A673 (cell line): ENCODE measurements at regions not wholly inside any gene's neighbourhood (a gene's known extent, or its start where the extent isn't known, plus 50 kb on each side); places are given as distances from the start of the nearest gene placed in this dataset.

Experiments
- BruUV-seq: library from RNA; stranded (reverse); fragments of 400-500 nt; replicated peaks from 2 replicates; lab custom pipeline; 2021; lab: Mats Ljungman, UMichigan
- CTCF ChIA-PET: fragments of 300-600 bp; sonication (Branson Sonifier 250); formaldehyde crosslinking; loops from one replicate; lab custom pipeline; 2022; ENCODE audit warnings: antibody characterized with exemption; lab: Charles Lee
- POLR2A ChIA-PET: fragments of 300-600 bp; sonication (Branson Sonifier 250); formaldehyde crosslinking; loops from one replicate; lab custom pipeline; 2022; ENCODE audit warnings: antibody characterized with exemption; ENCODE audit not compliant: low non-redundant PET; lab: Charles Lee
- DNase-seq: peaks from one replicate; pipeline ENCODE4 v3.0.0-alpha.2; 2015; ENCODE audit warnings: low spot score
- H3K27ac ChIP-seq: fragments of 200-600 bp; sonication (generic); 2 replicates; pipeline ENCODE4 v1.5.1; 2016; ENCODE audit warnings: mixed run types, low read depth, mild to moderate bottlenecking, mixed read lengths, antibody characterized with exemption, low read length; ENCODE audit not compliant: poor library complexity, severe bottlenecking
- H3K27me3 ChIP-seq: fragments of 200-600 bp; sonication (generic); replicated peaks from 2 replicates; pipeline ENCODE4 v1.6.1; 2017; ENCODE audit warnings: mixed run types, low read depth, mild to moderate bottlenecking, mixed read lengths, antibody characterized with exemption, low read length; ENCODE audit not compliant: insufficient read depth, poor library complexity
- H3K36me3 ChIP-seq: fragments of 200-600 bp; sonication (generic); 2 replicates; pipeline ENCODE4 v1.6.1; 2016; ENCODE audit warnings: mixed run types, mild to moderate bottlenecking, mixed read lengths, antibody characterized with exemption, low read length; ENCODE audit not compliant: insufficient read depth, poor library complexity, severe bottlenecking
- H3K4me1 ChIP-seq: fragments of 200-600 bp; sonication (generic); 2 replicates; pipeline ENCODE4 v1.6.1; 2017; ENCODE audit warnings: mixed run types, mild to moderate bottlenecking, mixed read lengths, antibody characterized with exemption, low read length; ENCODE audit not compliant: insufficient read depth, poor library complexity, severe bottlenecking
- H3K4me3 ChIP-seq: fragments of 200-600 bp; sonication (generic); 2 replicates; pipeline ENCODE4 v1.5.1; 2016; ENCODE audit warnings: low read depth, mixed run types, mild to moderate bottlenecking, mixed read lengths, low read length; ENCODE audit not compliant: poor library complexity, severe bottlenecking
- H3K9me3 ChIP-seq: fragments of 200-600 bp; sonication (generic); 2 replicates; pipeline ENCODE4 v1.6.1; 2016; ENCODE audit warnings: mixed run types, low read depth, mild to moderate bottlenecking, mixed read lengths, antibody characterized with exemption, low read length; ENCODE audit not compliant: poor library complexity, severe bottlenecking
- EZH2 ChIP-seq: fragments of 200-600 bp; sonication (generic); IDR thresholded peaks from 2 replicates; pipeline ENCODE4 v1.6.1; 2017; ENCODE audit warnings: borderline replicate concordance, low read depth, mild to moderate bottlenecking, mixed read lengths, antibody characterized with exemption, low read length; ENCODE audit not compliant: poor library complexity, severe bottlenecking
- intact Hi-C: fragments of 100-400 bp; cut with micrococcal nuclease; formaldehyde crosslinking; loops from one replicate; pipeline ENCODE4 v1.10.0; 2022; ENCODE audit not compliant: unreplicated experiment
- TF ChIP-seq, protein P1 (sequence below): fragments of 300-800, 200-600 bp; sonication (generic); conservative IDR thresholded peaks from 2 replicates; pipeline ENCODE4 v1.5.1; 2017; ENCODE audit warnings: low read depth, mild to moderate bottlenecking, antibody characterized with exemption, low read length, moderate library complexity, mixed read lengths

DNA sequence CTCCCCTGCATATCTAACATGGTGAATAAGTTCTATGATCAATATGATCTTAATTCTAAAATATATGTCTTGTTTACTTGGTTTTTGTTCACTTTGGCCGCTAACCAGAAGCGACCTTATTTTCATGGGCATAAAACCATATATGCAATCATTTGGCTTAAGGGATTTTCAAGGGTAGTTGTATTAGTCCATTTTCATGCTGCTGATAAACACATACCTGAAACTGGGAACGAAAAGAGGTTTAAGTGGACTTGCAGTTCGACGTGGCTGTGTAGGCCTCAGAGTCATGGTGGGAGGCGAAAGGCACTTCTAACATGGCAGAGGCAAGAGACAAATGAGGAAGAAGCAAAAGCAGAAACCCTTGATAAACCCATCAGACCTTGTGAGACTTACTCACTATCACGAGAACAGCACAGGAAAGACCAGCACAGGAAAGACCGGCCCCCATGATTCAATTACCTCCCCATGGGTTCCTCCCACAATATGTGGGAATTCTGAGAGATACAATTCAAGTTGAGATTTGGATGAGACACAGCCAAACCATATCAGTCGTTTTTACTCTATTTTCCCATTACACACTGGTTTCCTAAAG lies 114.3 kb upstream of the CPEB2 start:
- Histone ChIP-seq H3K36me3 (no peaks in the 10 kb centered on the region), H3K9me3 (no peaks in the 10 kb centered on the region), H3K27me3 (no peaks in the 10 kb centered on the region), H3K27ac (no peak overlapping the region), H3K4me1 (no peaks in the 10 kb centered on the region), H3K4me3 (no peak overlapping the region)
- no peak for TF ChIP-seq EZH2
- TF ChIP-seq, protein P1, sequence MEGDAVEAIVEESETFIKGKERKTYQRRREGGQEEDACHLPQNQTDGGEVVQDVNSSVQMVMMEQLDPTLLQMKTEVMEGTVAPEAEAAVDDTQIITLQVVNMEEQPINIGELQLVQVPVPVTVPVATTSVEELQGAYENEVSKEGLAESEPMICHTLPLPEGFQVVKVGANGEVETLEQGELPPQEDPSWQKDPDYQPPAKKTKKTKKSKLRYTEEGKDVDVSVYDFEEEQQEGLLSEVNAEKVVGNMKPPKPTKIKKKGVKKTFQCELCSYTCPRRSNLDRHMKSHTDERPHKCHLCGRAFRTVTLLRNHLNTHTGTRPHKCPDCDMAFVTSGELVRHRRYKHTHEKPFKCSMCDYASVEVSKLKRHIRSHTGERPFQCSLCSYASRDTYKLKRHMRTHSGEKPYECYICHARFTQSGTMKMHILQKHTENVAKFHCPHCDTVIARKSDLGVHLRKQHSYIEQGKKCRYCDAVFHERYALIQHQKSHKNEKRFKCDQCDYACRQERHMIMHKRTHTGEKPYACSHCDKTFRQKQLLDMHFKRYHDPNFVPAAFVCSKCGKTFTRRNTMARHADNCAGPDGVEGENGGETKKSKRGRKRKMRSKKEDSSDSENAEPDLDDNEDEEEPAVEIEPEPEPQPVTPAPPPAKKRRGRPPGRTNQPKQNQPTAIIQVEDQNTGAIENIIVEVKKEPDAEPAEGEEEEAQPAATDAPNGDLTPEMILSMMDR = no peak
- BruUV-seq = no TSS peak
- ChIA-PET CTCF (no interaction called here), POLR2A (no interaction called here)
- DNase-seq = no peak
- intact Hi-C loops = no loop called here

DNA sequence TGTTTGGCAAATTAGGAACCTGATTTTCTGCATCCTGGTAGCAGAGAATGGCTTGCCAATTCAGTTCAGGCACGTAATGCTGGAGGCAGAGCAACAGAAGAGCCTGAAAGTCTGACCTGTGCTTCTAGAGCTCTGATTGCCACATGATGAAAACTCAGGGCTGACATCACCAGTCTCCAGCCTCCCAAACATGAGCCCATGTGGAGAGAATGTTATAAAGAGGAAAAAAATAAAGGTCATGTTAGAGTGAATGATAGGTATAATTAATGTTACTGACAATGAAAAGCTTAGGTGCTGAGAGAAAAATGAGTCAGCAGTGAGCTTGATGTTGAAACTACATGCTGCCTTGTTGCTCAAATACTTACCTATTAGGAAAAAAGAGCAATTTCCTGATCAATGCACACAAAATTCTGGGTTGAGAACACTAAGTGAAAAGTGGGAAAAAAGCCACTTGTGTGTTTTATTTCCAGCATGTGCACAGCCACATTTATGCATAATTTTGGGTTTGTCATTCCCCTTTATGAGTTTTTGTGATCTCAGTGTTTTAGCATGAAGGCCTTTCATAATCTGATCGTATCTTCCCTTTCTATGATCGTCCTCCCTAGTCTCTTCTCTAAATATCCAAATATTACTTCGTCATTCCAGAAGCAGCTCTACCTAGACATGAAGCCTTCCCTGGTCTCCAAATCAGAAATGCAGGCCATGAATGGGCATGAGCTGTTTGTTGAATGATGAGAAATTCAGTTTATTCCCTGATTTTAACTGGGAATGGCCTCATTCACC lies 113.3 kb upstream of the CPEB2 start:
- ChIA-PET POLR2A (no interaction called here), CTCF (no interaction called here)
- BruUV-seq = no TSS peak
- Histone ChIP-seq H3K36me3 (no peaks in the 10 kb centered on the region), H3K4me1 (no peaks in the 10 kb centered on the region), H3K9me3 (no peaks in the 10 kb centered on the region), H3K27me3 (no peaks in the 10 kb centered on the region), H3K4me3 (no peak overlapping the region), H3K27ac (no peak overlapping the region)
- TF ChIP-seq EZH2 = no peak
- intact Hi-C loops = no loop called here
- DNase-seq = no peak

DNA sequence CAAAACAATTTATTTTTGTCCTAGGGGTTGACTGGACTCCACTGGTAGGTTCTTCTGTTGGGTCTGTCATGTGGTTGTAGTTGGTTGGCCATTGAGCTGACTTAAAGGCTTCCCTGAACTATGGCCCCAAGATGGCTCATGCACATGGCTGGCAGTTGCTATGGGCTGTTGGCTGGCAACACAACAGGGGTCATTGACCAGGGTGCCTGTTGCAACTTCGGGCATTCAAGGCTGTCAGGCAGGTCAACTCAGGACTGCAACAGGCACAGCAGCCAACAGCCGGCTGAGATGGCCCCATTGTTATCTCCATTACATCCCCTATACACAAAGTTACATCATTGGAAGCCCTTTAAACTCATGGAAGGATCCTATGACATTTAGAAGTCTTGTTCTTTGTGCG lies 109.7 kb upstream of the CPEB2 start:
- DNase-seq = no peak
- intact Hi-C loops = no loop called here
- POLR2A ChIA-PET = no interaction called here

More for the DNA sequence above, 109.7 kb upstream of the CPEB2 start:
- no TSS peak for BruUV-seq
- CTCF ChIA-PET = no interaction called here
- TF ChIP-seq EZH2 = no peak
- TF ChIP-seq, protein P1 = no peak
- Histone ChIP-seq H3K27ac (no peak overlapping the region), H3K9me3 (no peaks in the 10 kb centered on the region), H3K27me3 (no peaks in the 10 kb centered on the region), H3K36me3 (no peaks in the 10 kb centered on the region), H3K4me1 (no peaks in the 10 kb centered on the region), H3K4me3 (no peak overlapping the region)
